ENCODE measurements at regions not wholly inside any gene's neighbourhood (a gene's known extent, or its start where the extent isn't known, plus 50 kb on each side); places are given as distances from the start of the nearest gene placed in this dataset.
"Not testable (repeated sequence)": the region's sequence is repeated elsewhere in the genome, so short reads cannot be mapped to it uniquely, and the experiment has no call there.

DNA sequence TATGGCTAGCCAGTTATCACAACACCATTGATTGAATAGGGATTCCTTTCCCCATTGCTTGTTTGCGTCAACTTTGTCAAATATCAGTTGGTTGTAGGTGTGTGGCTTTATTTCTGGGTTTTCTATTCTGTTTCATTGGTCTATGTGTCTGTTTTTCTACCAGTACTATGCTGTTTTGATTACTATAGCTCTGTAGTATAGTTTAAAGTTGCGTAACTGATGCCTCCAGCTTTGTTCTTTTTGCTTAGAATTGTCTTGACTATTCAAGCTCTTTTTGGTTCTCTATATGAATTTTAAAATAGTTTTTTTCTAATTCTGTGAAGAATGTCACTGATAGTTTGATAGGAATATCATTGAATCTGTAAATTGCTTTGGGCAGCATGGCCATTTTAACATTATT, 194.9 kb upstream of the FN1 start:
- H3K4me3 ChIP-seq; H3K36me3 ChIP-seq (ENCODE audit: control insufficient read depth, insufficient read depth, low read length); H3K79me2 ChIP-seq (ENCODE audit: control insufficient read depth, insufficient read depth, low read length); H3K27me3 ChIP-seq (ENCODE audit: control insufficient read depth in 2 of 2, insufficient read depth in 2 of 2, low read length in 2 of 2); H3K9me3 ChIP-seq (replicated peaks; ENCODE audit: control insufficient read depth, insufficient read depth, low read depth, low read length); CTCF ChIA-PET (ENCODE audit: low intra/inter-chr PET ratio); BruUV-seq (replicated peaks); ATAC-seq; H3K9ac ChIP-seq (ENCODE audit: insufficient read depth in 1 of 2, low read depth in 2 of 2, low read length in 2 of 2); intact Hi-C loops (cut with micrococcal nuclease); H4K20me1 ChIP-seq (replicated peaks; ENCODE audit: control insufficient read depth, insufficient read depth, low read length); FAIRE-seq; DNase-seq (ENCODE audit: extremely low read depth in 1 of 4, low spot score in 3 of 4); H3K4me1 ChIP-seq (replicated peaks in 1 of 2; ENCODE audit: control insufficient read depth in 2 of 2, insufficient read depth in 2 of 2, low read length in 2 of 2); H2AFZ ChIP-seq (ENCODE audit: low read depth, low read length); H3K27ac ChIP-seq (ENCODE audit: extremely low read depth, low read depth, low read length); H3K9me1 ChIP-seq (ENCODE audit: control insufficient read depth, insufficient read depth, low read length); POLR2A ChIA-PET; H3K4me2 ChIP-seq (ENCODE audit: insufficient read depth, low read length); in situ Hi-C loops (cut with MboI); TF ChIP-seq CEBPG (CRISPR knock-in tag; IDR thresholded peaks at IDR 0.05): not testable (repeated sequence)
- TF ChIP-seq, protein P1, sequence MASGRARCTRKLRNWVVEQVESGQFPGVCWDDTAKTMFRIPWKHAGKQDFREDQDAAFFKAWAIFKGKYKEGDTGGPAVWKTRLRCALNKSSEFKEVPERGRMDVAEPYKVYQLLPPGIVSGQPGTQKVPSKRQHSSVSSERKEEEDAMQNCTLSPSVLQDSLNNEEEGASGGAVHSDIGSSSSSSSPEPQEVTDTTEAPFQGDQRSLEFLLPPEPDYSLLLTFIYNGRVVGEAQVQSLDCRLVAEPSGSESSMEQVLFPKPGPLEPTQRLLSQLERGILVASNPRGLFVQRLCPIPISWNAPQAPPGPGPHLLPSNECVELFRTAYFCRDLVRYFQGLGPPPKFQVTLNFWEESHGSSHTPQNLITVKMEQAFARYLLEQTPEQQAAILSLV (tag; IDR thresholded peaks at IDR 0.05), result peak; percentile 41; the same call in 1 of the 2 replicates
- peak; percentile 14 for TF ChIP-seq RBM25 (IDR thresholded peaks at IDR 0.05; ENCODE audit: low read depth, low read length, severe bottlenecking)
- peak; percentile 34 to 67; a peak in 3 of 4 replicates for TF ChIP-seq CEBPG (tag; conservative IDR thresholded peaks at IDR 0.05 in 1 of 2, IDR thresholded peaks at IDR 0.05 in 1 of 2)
- 0 out of 4 replicates have a peak, but pooled peaks have one; percentile 16 to 43 for TF ChIP-seq TRIM24 (IDR thresholded peaks at IDR 0.05)
- peak; percentile 83 for TF ChIP-seq CEBPB (tag; IDR thresholded peaks at IDR 0.05)
- 0 out of 2 replicates have a peak, but pooled peaks have one; percentile 38 for TF ChIP-seq TRIM28 (IDR thresholded peaks at IDR 0.05)
- WGBS (ENCODE audit: insufficient coverage, low coverage, missing lambda C conversion rate), result 84% methylated on average over 2 of the region's 2 CpGs
